Activated CD8-positive, alpha-beta T cell treated with anti-CD3 and anti-CD28 coated beads for 36 hours (primary cell): ENCODE measurements at regions not wholly inside any gene's neighbourhood (a gene's known extent, or its start where the extent isn't known, plus 50 kb on each side); places are given as distances from the start of the nearest gene placed in this dataset.

Experiments used
- ATAC-seq: fragments of 200-7000 bp; cut with Tn5 transposase; one replicate; pipeline ENCODE4 v1.10.0; 2021; ENCODE audit warnings: mild to moderate bottlenecking, moderate library complexity
- CTCF ChIA-PET: fragments of 350-600 bp; sonication (Branson Sonifier 250); formaldehyde crosslinking; loops from one replicate; lab custom pipeline; 2021; ENCODE audit warnings: antibody characterized with exemption; lab: Charles Lee
- POLR2A ChIA-PET: fragments of 350-600 bp; sonication (Branson Sonifier 250); formaldehyde crosslinking; loops from one replicate; lab custom pipeline; 2021; ENCODE audit warnings: antibody characterized with exemption; lab: Charles Lee
- DNase-seq: peaks from one replicate; pipeline ENCODE4 v3.0.0-alpha.2; 2020
- H3K27ac Mint-ChIP-seq: one replicate; pipeline ENCODE4 v1.8.0; 2021; ENCODE audit warnings: mild to moderate bottlenecking, mixed read lengths
- H3K27me3 Mint-ChIP-seq: one replicate; pipeline ENCODE4 v1.8.0; 2021; ENCODE audit warnings: mixed read lengths
- H3K36me3 Mint-ChIP-seq: one replicate; pipeline ENCODE4 v1.8.0; 2021; ENCODE audit warnings: low read depth, mixed read lengths
- H3K4me1 Mint-ChIP-seq: one replicate; pipeline ENCODE4 v1.8.0; 2021; ENCODE audit warnings: low read depth, mixed read lengths
- H3K4me3 Mint-ChIP-seq: one replicate; pipeline ENCODE4 v1.8.0; 2021; ENCODE audit warnings: mild to moderate bottlenecking, moderate library complexity, mixed read lengths
- H3K9me3 Mint-ChIP-seq: one replicate; pipeline ENCODE4 v1.8.0; 2021; ENCODE audit warnings: mixed read lengths
- CTCF ChIP-seq: fragments of 200-600 bp; IDR thresholded peaks from one replicate; pipeline ENCODE4 v1.8.0; 2022; ENCODE audit warnings: antibody characterized with exemption, mild to moderate bottlenecking
- intact Hi-C: fragments of 100-400 bp; cut with micrococcal nuclease; formaldehyde crosslinking; loops from one replicate; pipeline ENCODE4 v1.10.0; 2022

GRCh38 chr6:9208966-9209365, 773.6 kb upstream of the SLC35B3 start:
- ATAC-seq, result no peak
- peaks cover 7% of the 10 kb centered on the region for H3K9me3 Mint-ChIP-seq
- DNase-seq, result no peak
- TF ChIP-seq CTCF, result no peak
- intact Hi-C loops, result no loop called here
- no peaks in the 10 kb centered on the region for H3K36me3 Mint-ChIP-seq
- H3K4me1 Mint-ChIP-seq, result no peaks in the 10 kb centered on the region
- ChIA-PET CTCF (no interaction called here), POLR2A (no interaction called here)
- H3K27ac Mint-ChIP-seq, result no peak overlapping the region
- no peaks in the 10 kb centered on the region for H3K27me3 Mint-ChIP-seq
- no peak overlapping the region for H3K4me3 Mint-ChIP-seq

GRCh38 chr6:9205645-9206044, 770.3 kb upstream of the SLC35B3 start:
- CTCF ChIA-PET, result no interaction called here

GRCh38 chr6:9204171-9204570, 768.8 kb upstream of the SLC35B3 start:
- ATAC-seq (no peak), DNase-seq (no peak)
- Mint-ChIP-seq H3K36me3 (no peaks in the 10 kb centered on the region), H3K9me3 (peaks cover 5% of the 10 kb centered on the region), H3K4me1 (no peaks in the 10 kb centered on the region), H3K27ac (no peak overlapping the region), H3K27me3 (no peaks in the 10 kb centered on the region), H3K4me3 (no peak overlapping the region)
- intact Hi-C loops, result no loop called here
- ChIA-PET POLR2A (no interaction called here), CTCF (no interaction called here)
- TF ChIP-seq CTCF, result no peak

More at GRCh38 chr6:9205645-9206044, 770.3 kb upstream of the SLC35B3 start:
- peaks cover 5% of the 10 kb centered on the region for H3K9me3 Mint-ChIP-seq
- H3K4me3 Mint-ChIP-seq, result no peak overlapping the region
- H3K27me3 Mint-ChIP-seq, result no peaks in the 10 kb centered on the region
- no peaks in the 10 kb centered on the region for H3K4me1 Mint-ChIP-seq
- no peak for TF ChIP-seq CTCF
- POLR2A ChIA-PET, result no interaction called here
- intact Hi-C loops, result no loop called here
- ATAC-seq (no peak), DNase-seq (no peak)
- H3K36me3 Mint-ChIP-seq, result no peaks in the 10 kb centered on the region
- H3K27ac Mint-ChIP-seq, result no peak overlapping the region

- H3K4me3 Mint-ChIP-seq, result no peak overlapping the region
- intact Hi-C loops, result no loop called here
- DNase-seq (no peak), ATAC-seq (no peak)
- H3K27me3 Mint-ChIP-seq, result no peaks in the 10 kb centered on the region
- TF ChIP-seq CTCF, result no peak
- H3K9me3 Mint-ChIP-seq, result peaks cover under 1% of the 10 kb centered on the region
- H3K36me3 Mint-ChIP-seq, result no peaks in the 10 kb centered on the region
- ChIA-PET CTCF (no interaction called here), POLR2A (no interaction called here)
- no peak overlapping the region for H3K27ac Mint-ChIP-seq
- H3K4me1 Mint-ChIP-seq, result no peaks in the 10 kb centered on the region
Observed at GRCh38 chr6:9200712-9201111, 765.4 kb upstream of the SLC35B3 start.

GRCh38 chr6:9197726-9198125, 762.4 kb upstream of the SLC35B3 start:
- Mint-ChIP-seq H3K4me3 (no peak overlapping the region), H3K36me3 (no peaks in the 10 kb centered on the region), H3K27me3 (no peaks in the 10 kb centered on the region), H3K27ac (no peak overlapping the region), H3K4me1 (no peaks in the 10 kb centered on the region), H3K9me3 (no peaks in the 10 kb centered on the region)
- TF ChIP-seq CTCF, result no peak
- ATAC-seq (no peak), DNase-seq (no peak)
- POLR2A ChIA-PET, result no interaction called here
- intact Hi-C loops, result no loop called here
- CTCF ChIA-PET, result no interaction called here
